ENCODE measurements at regions not wholly inside any gene's neighbourhood (a gene's known extent, or its start where the extent isn't known, plus 50 kb on each side); places are given as distances from the start of the nearest gene placed in this dataset.

- TF ChIP-seq, protein P1, sequence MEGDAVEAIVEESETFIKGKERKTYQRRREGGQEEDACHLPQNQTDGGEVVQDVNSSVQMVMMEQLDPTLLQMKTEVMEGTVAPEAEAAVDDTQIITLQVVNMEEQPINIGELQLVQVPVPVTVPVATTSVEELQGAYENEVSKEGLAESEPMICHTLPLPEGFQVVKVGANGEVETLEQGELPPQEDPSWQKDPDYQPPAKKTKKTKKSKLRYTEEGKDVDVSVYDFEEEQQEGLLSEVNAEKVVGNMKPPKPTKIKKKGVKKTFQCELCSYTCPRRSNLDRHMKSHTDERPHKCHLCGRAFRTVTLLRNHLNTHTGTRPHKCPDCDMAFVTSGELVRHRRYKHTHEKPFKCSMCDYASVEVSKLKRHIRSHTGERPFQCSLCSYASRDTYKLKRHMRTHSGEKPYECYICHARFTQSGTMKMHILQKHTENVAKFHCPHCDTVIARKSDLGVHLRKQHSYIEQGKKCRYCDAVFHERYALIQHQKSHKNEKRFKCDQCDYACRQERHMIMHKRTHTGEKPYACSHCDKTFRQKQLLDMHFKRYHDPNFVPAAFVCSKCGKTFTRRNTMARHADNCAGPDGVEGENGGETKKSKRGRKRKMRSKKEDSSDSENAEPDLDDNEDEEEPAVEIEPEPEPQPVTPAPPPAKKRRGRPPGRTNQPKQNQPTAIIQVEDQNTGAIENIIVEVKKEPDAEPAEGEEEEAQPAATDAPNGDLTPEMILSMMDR (IDR thresholded peaks at IDR 0.05), result no peak
- TF ChIP-seq POLR2A (IDR thresholded peaks at IDR 0.05), result no peak
Observed at GRCh38 chr10:47053081-47053798, 142.0 kb downstream of the PTPN20 start.
